Neural cell (in vitro differentiated cells): ENCODE measurements at regions not wholly inside any gene's neighbourhood (a gene's known extent, or its start where the extent isn't known, plus 50 kb on each side); places are given as distances from the start of the nearest gene placed in this dataset.

Experiments used
- H2AFZ ChIP-seq: fragments of 200-600, 300-800 bp; sonication (generic), shearing (Covaris generic); 2 replicates; pipeline ENCODE4 v1.6.0; 2014; ENCODE audit warnings: low read depth, mild to moderate bottlenecking, antibody characterized with exemption, low read length, moderate library complexity
- H3F3A ChIP-seq: fragments of 200-600 bp; shearing (Covaris generic); 2 replicates; pipeline ENCODE4 v1.6.1; 2016; ENCODE audit warnings: mild to moderate bottlenecking, moderate library complexity, mixed read lengths, antibody characterized with exemption, low read length; ENCODE audit not compliant: insufficient read depth, poor library complexity, severe bottlenecking
- H3K27ac ChIP-seq: fragments of 200-600, 300-800 bp; sonication (generic), shearing (Covaris generic); 2 replicates; pipeline ENCODE4 v1.5.1; 2014; ENCODE audit warnings: mild to moderate bottlenecking, low read length, moderate library complexity
- H3K27me3 ChIP-seq: fragments of 300-800, 200-600 bp; sonication (generic), shearing (Covaris generic); 2 replicates; pipeline ENCODE4 v1.6.0; 2014; ENCODE audit warnings: mild to moderate bottlenecking, low read depth, low read length, moderate library complexity; ENCODE audit not compliant: insufficient read depth
- H3K36me3 ChIP-seq: fragments of 300-800, 200-600 bp; sonication (generic), shearing (Covaris generic); 2 replicates; pipeline ENCODE4 v1.5.1; 2014; ENCODE audit warnings: mild to moderate bottlenecking, antibody characterized with exemption, low read length, moderate library complexity; ENCODE audit not compliant: insufficient read depth
- H3K4me2 ChIP-seq: fragments of 300-800, 200-600 bp; sonication (generic), shearing (Covaris generic); 2 replicates; pipeline ENCODE4 v1.6.0; 2014; ENCODE audit warnings: mild to moderate bottlenecking, low read length
- H3K4me3 ChIP-seq: fragments of 300-800, 200-600 bp; sonication (generic), shearing (Covaris generic); 2 replicates; pipeline ENCODE4 v1.5.1; 2014; ENCODE audit warnings: mild to moderate bottlenecking, low read length, moderate library complexity
- H3K79me2 ChIP-seq: fragments of 200-600 bp; shearing (Covaris generic); replicated peaks from 2 replicates; pipeline ENCODE4 v1.6.0; 2014; ENCODE audit warnings: mild to moderate bottlenecking, low read length, moderate library complexity; ENCODE audit not compliant: insufficient read depth
- H3K9ac ChIP-seq: fragments of 300-800, 200-600 bp; sonication (generic), shearing (Covaris generic); 2 replicates; pipeline ENCODE4 v1.6.1; 2016; ENCODE audit warnings: mild to moderate bottlenecking, low read length, mixed read lengths
- H3K9me2 ChIP-seq: fragments of 200-600 bp; shearing (Covaris generic); 2 replicates; pipeline ENCODE4 v1.6.1; 2016; ENCODE audit warnings: mild to moderate bottlenecking, low read length, mixed read lengths; ENCODE audit not compliant: insufficient read depth
- H3K9me3 ChIP-seq: fragments of 200-600, 300-800 bp; sonication (generic), shearing (Covaris generic); 2 replicates; pipeline ENCODE4 v1.6.1; 2016; ENCODE audit warnings: mild to moderate bottlenecking, mixed run types, low read length, moderate library complexity, mixed read lengths
- H4K20me1 ChIP-seq: fragments of 200-600 bp; shearing (Covaris generic); 2 replicates; pipeline ENCODE4 v1.6.1; 2016; ENCODE audit warnings: mild to moderate bottlenecking, mixed run types; ENCODE audit not compliant: insufficient read depth
- EP300 ChIP-seq: fragments of 450-650 bp; conservative IDR thresholded peaks from 2 replicates; pipeline ENCODE4 v1.6.1; 2014; ENCODE audit warnings: antibody characterized with exemption, mild to moderate bottlenecking, moderate library complexity; ENCODE audit not compliant: poor library complexity, severe bottlenecking
- EZH2 ChIP-seq: fragments of 200-600, 300-800 bp; shearing (Covaris generic), sonication (generic); IDR thresholded peaks from 2 replicates; pipeline ENCODE4 v1.6.1; 2014; ENCODE audit warnings: antibody characterized with exemption, low read length, borderline replicate concordance, mild to moderate bottlenecking; ENCODE audit not compliant: insufficient read depth, poor library complexity, severe bottlenecking
- MXI1 ChIP-seq: fragments of 450-650 bp; conservative IDR thresholded peaks from 2 replicates; pipeline ENCODE4 v1.6.1; 2014; ENCODE audit warnings: antibody characterized with exemption, mild to moderate bottlenecking; ENCODE audit not compliant: poor library complexity, severe bottlenecking
- POLR2AphosphoS5 ChIP-seq: IDR thresholded peaks from 2 replicates; pipeline ENCODE4 v1.6.1; 2012
- RAD21 ChIP-seq: fragments of 450-650 bp; conservative IDR thresholded peaks from 2 replicates; pipeline ENCODE4 v1.6.1; 2014; ENCODE audit warnings: antibody characterized with exemption, mild to moderate bottlenecking, moderate library complexity
- SMC3 ChIP-seq: fragments of 450-650 bp; conservative IDR thresholded peaks from 2 replicates; pipeline ENCODE4 v1.6.1; 2014; ENCODE audit warnings: antibody characterized with exemption, mild to moderate bottlenecking, moderate library complexity; ENCODE audit not compliant: poor library complexity
- TAF1 ChIP-seq: IDR thresholded peaks from 2 replicates; pipeline ENCODE4 v1.6.1; 2012; ENCODE audit warnings: low read depth
- TF ChIP-seq, protein P1 (sequence below): IDR thresholded peaks from 2 replicates; pipeline ENCODE4 v1.6.1; 2012; ENCODE audit warnings: borderline replicate concordance
- TF ChIP-seq, protein P2 (sequence below): fragments of 450-650 bp; IDR thresholded peaks from 2 replicates; pipeline ENCODE4 v1.5.1; 2014; ENCODE audit warnings: antibody characterized with exemption, mild to moderate bottlenecking, moderate library complexity; ENCODE audit not compliant: poor library complexity, severe bottlenecking

DNA sequence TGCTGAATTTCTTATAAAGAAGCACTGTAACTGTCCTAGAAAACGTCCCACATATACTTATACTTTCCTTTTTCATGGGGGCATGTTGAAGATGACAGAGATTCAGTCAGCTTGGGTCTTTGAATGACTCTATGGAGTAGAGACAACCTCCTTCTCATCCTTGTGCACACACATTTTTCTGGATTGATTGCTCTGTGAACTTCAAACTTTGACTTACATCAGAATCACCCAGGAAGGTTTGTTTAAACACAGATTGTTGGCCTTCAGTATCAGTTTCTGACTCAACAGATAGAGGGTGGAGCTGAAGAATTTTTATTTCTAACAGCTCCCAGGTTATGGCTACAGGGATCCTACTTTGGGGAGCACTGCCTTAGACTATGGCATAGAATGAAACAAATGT lies 97.6 kb upstream of the DGKB start:
- TF ChIP-seq POLR2AphosphoS5 (no peak), EP300 (no peak), EZH2 (no peak), RAD21 (no peak), SMC3 (no peak), TAF1 (no peak)
- TF ChIP-seq, protein P1, sequence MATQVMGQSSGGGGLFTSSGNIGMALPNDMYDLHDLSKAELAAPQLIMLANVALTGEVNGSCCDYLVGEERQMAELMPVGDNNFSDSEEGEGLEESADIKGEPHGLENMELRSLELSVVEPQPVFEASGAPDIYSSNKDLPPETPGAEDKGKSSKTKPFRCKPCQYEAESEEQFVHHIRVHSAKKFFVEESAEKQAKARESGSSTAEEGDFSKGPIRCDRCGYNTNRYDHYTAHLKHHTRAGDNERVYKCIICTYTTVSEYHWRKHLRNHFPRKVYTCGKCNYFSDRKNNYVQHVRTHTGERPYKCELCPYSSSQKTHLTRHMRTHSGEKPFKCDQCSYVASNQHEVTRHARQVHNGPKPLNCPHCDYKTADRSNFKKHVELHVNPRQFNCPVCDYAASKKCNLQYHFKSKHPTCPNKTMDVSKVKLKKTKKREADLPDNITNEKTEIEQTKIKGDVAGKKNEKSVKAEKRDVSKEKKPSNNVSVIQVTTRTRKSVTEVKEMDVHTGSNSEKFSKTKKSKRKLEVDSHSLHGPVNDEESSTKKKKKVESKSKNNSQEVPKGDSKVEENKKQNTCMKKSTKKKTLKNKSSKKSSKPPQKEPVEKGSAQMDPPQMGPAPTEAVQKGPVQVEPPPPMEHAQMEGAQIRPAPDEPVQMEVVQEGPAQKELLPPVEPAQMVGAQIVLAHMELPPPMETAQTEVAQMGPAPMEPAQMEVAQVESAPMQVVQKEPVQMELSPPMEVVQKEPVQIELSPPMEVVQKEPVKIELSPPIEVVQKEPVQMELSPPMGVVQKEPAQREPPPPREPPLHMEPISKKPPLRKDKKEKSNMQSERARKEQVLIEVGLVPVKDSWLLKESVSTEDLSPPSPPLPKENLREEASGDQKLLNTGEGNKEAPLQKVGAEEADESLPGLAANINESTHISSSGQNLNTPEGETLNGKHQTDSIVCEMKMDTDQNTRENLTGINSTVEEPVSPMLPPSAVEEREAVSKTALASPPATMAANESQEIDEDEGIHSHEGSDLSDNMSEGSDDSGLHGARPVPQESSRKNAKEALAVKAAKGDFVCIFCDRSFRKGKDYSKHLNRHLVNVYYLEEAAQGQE, result no peak
- TF ChIP-seq, protein P2, sequence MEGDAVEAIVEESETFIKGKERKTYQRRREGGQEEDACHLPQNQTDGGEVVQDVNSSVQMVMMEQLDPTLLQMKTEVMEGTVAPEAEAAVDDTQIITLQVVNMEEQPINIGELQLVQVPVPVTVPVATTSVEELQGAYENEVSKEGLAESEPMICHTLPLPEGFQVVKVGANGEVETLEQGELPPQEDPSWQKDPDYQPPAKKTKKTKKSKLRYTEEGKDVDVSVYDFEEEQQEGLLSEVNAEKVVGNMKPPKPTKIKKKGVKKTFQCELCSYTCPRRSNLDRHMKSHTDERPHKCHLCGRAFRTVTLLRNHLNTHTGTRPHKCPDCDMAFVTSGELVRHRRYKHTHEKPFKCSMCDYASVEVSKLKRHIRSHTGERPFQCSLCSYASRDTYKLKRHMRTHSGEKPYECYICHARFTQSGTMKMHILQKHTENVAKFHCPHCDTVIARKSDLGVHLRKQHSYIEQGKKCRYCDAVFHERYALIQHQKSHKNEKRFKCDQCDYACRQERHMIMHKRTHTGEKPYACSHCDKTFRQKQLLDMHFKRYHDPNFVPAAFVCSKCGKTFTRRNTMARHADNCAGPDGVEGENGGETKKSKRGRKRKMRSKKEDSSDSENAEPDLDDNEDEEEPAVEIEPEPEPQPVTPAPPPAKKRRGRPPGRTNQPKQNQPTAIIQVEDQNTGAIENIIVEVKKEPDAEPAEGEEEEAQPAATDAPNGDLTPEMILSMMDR, result no peak
- no peak overlapping the region for H3K27ac ChIP-seq
- no peak overlapping the region for H2AFZ ChIP-seq
- no peaks in the 10 kb centered on the region for H3K9me2 ChIP-seq
- H3K9me3 ChIP-seq, result no peaks in the 10 kb centered on the region
- no peaks in the 10 kb centered on the region for H3F3A ChIP-seq
- no peak overlapping the region for H3K4me2 ChIP-seq
- H3K9ac ChIP-seq, result no peak overlapping the region
- H3K27me3 ChIP-seq, result no peaks in the 10 kb centered on the region
- H3K79me2 ChIP-seq, result no peaks in the 10 kb centered on the region
- H4K20me1 ChIP-seq, result no peaks in the 10 kb centered on the region
- no peak overlapping the region for H3K4me3 ChIP-seq
- no peaks in the 10 kb centered on the region for H3K36me3 ChIP-seq

DNA sequence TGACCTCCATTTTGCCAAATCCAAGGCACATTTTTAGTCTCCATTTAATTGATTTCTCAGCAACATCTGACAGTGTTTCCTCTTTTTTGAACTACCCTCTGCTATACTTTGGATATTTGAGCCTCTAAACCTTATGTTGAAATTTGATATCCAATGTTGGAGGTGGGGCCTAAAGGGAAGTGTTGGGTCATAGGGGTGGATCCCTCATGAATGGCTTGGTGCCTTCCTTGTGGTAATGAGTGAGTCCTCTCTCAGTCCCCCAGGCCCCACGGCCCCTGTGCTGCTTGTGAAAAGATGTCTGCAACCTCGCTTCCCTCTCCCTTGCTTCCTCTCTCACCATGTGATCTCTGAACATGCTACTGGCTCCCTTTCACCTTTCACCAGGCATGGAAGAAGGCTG lies 96.8 kb upstream of the DGKB start:
- H3K9ac ChIP-seq, result no peak overlapping the region
- TF ChIP-seq RAD21, result no peak
- no peak for TF ChIP-seq POLR2AphosphoS5
- TF ChIP-seq EP300, result no peak
- no peak for TF ChIP-seq MXI1
- TF ChIP-seq, protein P1, result no peak
- TF ChIP-seq EZH2, result no peak
- TF ChIP-seq, protein P2, result no peak
- no peak for TF ChIP-seq SMC3
- no peak for TF ChIP-seq TAF1
- no peaks in the 10 kb centered on the region for H3K36me3 ChIP-seq
- no peaks in the 10 kb centered on the region for H3F3A ChIP-seq
- H3K27ac ChIP-seq, result no peak overlapping the region
- no peaks in the 10 kb centered on the region for H3K9me3 ChIP-seq
- H3K27me3 ChIP-seq, result no peaks in the 10 kb centered on the region
- H3K4me2 ChIP-seq, result no peak overlapping the region
- H3K9me2 ChIP-seq, result no peaks in the 10 kb centered on the region
- no peak overlapping the region for H2AFZ ChIP-seq
- no peaks in the 10 kb centered on the region for H4K20me1 ChIP-seq
- H3K4me3 ChIP-seq, result no peak overlapping the region
- no peaks in the 10 kb centered on the region for H3K79me2 ChIP-seq
